Erythroblast (primary cell): ENCODE measurements at regions not wholly inside any gene's neighbourhood (a gene's known extent, or its start where the extent isn't known, plus 50 kb on each side); places are given as distances from the start of the nearest gene placed in this dataset.

Source experiments
- DNase-seq, 2 experiments: peaks; one replicate each; lab custom pipeline; 2025; lab: John Stamatoyannopoulos, UW
- GATA1 ChIP-seq: IDR thresholded peaks from 2 replicates; pipeline ENCODE4 v1.6.1; 2011; ENCODE audit warnings: low read depth, mild to moderate bottlenecking, control low read depth, low read length, moderate library complexity
- POLR2A ChIP-seq: IDR thresholded peaks from 2 replicates; pipeline ENCODE4 v1.6.1; 2011; ENCODE audit warnings: mild to moderate bottlenecking, low read length

DNA sequence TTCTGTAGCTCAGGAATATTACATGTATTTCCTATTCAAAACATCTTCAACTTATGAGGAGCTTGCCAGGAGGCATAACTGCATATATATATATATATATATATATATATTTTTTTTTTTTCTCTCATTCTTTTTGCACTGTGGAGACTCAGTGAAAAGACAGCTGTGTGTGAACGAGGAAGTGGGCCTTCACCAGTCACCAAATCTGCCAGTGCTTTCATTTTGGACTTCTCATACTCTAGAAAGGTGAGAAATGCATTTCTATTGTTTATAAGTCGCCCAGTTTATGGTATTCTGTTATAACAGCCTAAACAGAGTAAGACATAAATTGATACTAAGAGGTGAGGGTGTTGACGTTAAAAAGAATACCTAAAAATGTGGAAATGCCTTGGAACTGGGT, 710.6 kb downstream of the TRAM1L1 start:
- TF ChIP-seq GATA1 (no peak), POLR2A (no peak)
- DNase-seq, result no peak

DNA sequence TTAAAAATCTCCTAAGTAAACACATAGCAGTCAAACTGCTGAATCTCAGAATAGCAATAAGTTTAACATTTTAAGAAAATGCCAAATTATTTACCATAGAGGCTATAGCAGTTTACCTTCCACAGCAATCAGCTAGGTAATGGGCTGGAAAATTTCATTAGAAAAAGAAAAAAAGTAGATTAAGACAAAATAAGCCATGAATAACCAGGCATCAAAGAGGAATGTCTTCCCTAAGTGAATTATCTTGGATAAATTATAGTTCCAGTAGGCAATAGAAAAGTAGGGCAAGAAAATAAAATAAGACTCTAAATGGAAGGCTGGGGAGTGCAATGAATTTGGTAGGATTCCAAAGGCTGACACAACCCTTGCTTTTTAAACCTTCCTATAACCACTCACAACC, 722.8 kb downstream of the TRAM1L1 start:
- DNase-seq, result no peak
- TF ChIP-seq POLR2A (no peak), GATA1 (no peak)

DNA sequence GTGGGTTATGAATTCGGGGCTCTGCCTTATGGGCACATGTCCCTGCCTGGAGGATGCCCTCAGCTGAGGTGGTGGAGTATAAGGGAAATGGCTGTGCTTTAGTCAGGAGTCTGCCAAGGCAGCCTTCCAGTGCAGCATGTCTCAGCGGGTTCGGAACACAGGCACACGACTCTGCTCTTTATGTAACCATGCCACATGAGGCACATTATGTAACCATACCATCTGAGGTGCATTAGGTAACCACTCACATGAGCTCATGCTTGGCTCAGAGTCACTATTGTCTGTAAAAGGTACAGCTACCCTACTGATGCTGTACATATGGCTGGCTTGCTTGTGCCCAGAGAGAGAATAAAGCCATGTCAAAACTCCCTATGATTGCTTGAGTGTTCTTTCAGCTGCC, 723.6 kb downstream of the TRAM1L1 start:
- TF ChIP-seq POLR2A, result no peak
- TF ChIP-seq GATA1, result no peak
- DNase-seq, result no peak

DNA sequence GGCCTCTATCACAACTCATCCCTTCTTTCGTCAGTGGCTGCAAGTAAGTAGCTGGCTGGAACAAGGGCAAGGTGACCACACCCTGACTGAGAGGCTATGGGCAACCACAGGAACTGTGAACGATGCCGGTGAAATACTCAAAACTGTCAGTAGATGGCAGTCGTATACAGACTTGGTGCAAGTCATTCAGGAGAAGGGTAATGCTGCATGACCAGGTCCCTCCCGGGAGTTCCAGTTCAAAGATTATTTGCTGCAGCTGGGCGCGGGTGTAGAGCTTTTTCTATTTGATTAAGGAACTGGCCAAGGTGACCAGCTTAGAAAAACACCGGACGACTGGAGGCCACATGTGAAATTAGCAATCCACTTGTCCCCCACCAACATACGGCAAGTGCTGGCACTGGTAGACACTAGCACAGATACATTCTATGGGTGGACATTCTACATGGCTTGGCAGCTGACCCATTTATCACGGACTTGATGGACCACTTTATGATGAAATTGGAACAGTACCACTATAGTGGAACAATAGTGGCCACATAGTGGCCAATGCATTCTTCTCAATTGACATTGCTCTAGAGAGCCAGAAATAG, 726.6 kb downstream of the TRAM1L1 start:
- TF ChIP-seq GATA1 (no peak), POLR2A (no peak)
- peak; percentile 69 to 75 for DNase-seq

DNA sequence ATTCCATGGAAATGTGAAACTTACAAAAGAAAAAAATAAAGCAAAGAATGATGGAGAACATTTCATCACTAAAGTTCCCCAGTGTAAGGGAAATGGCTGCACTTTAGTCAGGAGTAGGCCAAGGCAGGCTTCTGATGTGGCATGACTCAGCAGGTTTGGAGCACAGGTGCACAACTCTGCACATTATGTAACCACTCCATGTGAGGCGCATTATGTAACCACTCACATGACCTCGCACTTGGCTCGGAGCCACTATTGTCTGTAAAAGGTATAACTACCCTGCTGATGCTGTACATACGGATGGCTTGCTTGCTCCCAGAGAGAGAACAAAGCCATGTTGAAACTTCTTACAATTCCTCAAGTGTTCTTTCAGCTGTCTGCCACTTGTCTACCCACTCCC, 727.6 kb downstream of the TRAM1L1 start:
- TF ChIP-seq GATA1, result no peak
- no peak for TF ChIP-seq POLR2A
- peak; percentile 19 to 38 for DNase-seq

DNA sequence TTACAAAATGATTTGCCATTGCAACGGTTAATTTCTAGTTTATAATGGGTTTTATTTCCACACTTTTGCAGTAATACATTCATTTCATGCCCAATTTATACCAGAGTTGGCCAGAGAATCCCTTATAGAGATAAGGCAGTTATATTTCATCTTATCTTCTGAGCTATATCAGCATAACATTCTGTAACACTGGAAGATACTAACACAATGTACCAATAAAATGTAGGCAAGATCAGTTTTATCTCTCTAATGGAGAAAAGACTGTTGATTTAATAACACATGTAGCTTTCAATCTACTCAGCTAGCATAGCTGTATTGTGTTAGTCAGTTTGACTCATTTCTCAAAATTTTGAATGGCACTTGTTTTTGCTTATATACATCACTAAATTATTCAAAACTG, 738.6 kb downstream of the TRAM1L1 start:
- TF ChIP-seq GATA1 (no peak), POLR2A (no peak)

DNA sequence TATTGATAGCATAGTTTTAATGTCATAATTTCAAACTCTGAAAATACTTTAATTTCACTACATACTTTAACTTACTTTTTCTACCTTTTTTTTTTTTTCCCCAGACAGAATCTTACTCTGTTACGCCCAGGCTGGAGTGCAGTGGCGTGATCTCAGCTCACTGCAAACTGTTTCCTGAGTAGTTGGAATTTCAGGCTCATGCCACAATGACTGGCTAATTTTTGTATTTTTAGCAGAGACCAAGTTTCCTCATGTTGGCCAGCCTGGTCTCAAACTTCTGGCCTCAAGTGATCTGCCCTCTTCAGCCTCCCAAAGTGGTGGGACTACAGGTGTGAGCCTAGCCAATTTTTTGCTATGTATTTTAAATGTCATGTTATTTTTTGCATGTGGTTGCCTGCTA, 741.6 kb downstream of the TRAM1L1 start:
- no peak for DNase-seq
- TF ChIP-seq POLR2A (no peak), GATA1 (no peak)

More for the DNA sequence above, 738.6 kb downstream of the TRAM1L1 start:
- no peak for DNase-seq

DNA sequence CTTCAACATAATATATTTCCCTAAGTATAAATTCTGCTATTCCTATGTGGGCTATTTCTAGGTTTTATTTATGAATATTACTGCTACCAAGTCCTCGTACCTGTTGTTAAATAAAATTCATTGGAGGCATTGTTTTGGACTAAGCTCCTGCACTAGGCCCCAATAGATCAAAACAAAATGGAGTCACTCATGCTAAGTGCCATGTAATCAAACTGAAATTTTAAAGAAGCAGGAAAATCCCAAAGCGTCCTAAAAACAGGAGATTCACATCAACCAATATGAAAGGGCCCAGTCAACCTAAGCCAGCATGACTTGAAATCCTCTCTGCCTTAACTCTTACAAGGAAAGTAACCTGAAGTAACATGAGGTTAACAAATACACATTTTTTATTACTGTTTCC, 743.2 kb downstream of the TRAM1L1 start:
- no peak for DNase-seq
- TF ChIP-seq GATA1 (no peak), POLR2A (no peak)

DNA sequence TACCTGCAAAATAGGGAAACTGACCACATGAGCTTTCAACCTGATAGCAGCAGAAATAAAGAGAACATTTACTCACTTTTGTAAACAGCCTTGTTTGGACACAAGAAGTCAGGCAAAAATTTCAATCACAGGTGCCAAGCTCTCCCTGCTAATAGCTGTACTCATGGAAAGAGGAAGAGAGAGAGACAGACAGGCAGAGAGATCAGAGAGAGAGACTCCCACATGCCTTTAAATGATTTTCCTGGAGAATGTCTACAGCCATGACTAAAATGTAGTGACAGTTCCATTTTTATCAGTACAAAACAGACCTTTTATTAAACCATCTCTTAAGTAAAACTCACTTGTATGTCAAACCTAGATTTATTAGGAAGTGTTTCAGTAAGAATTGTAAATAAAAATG, 752.9 kb downstream of the TRAM1L1 start:
- no peak for DNase-seq
- TF ChIP-seq GATA1, result no peak
- TF ChIP-seq POLR2A, result no peak

DNA sequence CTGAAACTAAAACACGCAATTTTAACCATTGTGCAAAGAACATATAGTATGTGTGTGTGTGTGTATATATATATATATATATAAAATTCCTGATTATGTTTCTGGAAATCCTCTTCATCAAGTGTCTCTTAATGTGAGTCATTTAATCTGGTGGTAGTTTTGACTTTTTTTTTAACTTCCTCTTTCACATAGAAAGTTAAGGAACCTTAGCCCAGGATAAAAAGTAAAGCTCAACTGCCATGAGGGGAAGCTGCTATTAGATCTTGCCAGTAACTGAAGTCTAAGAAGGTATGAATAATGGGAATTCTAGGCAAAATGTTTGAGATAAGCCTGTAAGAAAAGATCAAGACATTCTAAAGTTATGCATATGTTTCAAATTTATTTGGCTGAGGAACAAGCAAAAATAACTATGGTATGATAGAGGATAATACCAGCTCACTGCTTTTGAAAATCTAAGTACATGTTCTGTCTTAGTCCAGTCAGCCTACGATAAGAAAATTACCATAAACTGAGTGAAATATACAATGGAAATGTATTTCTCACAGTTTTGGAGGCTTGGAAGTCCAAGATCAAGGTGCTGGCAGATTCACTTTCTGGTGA, 757.0 kb downstream of the TRAM1L1 start:
- TF ChIP-seq POLR2A (no peak), GATA1 (no peak)
- DNase-seq, result no peak

DNA sequence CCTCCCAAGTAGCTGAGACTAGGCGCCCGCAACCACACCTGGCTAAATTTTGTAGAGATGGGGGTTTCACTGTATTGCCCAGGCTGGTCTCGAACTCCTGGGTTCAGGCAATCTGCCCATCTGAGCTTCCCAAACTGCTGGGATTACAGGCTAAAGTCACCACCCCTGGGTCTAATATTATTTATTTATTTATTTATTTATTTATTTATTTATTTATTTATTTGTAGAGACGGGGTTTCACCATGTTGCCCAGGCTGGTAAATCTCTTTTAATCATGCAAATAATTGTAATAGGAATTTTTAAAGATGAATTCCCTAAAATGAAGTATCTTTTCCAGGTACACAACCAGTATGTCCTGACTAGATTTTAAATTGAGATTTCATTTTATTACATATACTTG, 761.8 kb downstream of the TRAM1L1 start:
- TF ChIP-seq POLR2A, result no peak
- TF ChIP-seq GATA1, result no peak
- DNase-seq, result no peak

DNA sequence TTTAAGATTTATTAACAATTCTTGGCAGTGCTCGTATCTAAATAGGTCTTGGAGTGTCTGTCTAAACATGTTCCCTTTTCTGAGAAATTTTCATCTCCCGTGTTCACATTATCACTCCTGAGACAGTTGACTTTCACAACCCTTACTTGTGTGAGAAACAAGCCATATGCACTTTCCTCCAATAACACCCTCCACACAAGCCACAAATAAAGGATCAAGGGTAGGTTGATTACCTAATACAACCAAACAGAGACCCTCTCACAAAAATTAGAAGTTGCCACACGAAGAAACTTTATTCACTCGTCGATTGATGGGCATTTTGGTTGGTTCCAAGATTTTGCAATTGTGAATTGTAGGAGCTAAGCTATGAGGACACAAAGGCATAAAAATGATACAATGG, 763.9 kb downstream of the TRAM1L1 start:
- TF ChIP-seq GATA1 (no peak), POLR2A (no peak)

DNA sequence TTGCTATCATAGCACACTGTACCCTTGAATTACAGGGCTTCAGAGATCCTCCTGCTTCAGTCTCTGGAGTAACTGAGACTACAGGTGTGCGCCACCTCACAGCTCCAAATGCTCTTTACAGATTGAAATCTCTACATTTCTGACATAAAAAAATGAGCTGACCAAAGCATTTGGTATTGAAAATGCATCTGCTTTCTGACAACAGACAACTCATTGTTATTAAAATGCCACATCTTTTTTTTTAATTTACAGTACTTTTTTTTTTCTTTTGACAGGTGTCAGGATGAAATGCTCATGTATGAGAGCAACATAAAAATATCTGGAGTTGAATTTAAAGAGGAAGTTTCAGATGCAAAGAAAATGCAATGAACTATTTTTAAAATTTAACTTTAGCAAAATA, 764.5 kb downstream of the TRAM1L1 start:
- TF ChIP-seq POLR2A (no peak), GATA1 (no peak)
- DNase-seq, result no peak

More for the DNA sequence above, 763.9 kb downstream of the TRAM1L1 start:
- no peak for DNase-seq

DNA sequence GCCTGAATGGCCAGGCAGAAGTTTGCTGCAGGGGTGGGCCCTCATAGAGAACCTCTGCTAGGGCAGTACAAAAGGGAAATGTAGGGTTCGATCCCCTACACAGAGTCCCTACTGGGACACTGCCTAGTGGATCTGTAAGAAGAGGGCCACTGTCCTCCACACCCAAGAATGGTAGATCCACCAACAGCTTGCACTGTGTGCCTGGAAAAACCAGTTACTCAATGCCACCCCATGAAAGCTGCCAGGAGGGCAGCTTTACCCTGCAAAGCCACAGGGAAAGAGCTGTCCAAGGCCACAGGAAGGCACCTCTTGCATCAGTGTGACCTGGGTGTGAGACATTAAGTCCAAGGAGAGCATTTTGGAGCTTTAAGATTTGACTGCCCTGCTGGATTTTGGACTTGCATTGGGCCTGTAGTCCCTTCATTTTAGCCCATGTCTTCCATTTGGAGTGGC, 781.6 kb downstream of the TRAM1L1 start:
- TF ChIP-seq GATA1, result no peak
- TF ChIP-seq POLR2A, result no peak
- no peak for DNase-seq

DNA sequence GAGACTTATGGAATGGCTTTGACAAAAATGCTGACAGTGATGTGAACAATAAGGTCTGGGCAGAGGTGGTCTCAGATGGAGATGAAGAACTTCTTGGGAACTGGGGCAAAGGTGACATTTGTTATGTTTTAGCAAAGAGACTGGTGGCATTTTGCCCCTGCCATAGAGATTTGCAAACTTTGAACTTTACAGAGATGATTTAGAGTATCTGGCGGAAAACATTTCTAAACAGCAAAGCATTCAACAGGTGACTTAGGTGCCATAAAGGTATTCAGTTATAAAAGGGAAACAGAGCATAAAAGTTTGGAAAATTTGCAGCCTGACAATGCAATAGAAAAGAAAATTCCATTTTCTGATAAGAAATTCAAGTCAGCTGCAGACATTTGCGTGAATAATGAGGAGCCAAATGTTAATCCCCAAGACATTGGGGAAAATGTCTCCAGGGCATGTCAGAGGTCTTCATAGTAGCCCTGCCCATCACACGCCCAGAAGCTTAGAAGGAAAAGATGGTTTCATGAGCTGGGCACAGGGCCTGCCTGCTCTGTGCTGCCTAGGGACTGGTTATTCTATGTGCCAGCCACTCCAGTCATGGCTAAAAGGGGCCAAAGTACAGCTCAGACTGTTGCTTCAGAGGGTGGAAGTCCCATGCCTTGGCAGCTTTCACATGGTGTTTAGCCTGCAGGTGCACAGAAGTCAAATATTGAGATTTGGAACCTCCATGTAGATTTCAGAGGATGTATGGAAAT, 782.2 kb downstream of the TRAM1L1 start:
- TF ChIP-seq POLR2A, result no peak
- DNase-seq, result no peak
